SU-DHL-6 (cell line): ENCODE measurements at regions not wholly inside any gene's neighbourhood (a gene's known extent, or its start where the extent isn't known, plus 50 kb on each side); places are given as distances from the start of the nearest gene placed in this dataset.

Experiments
- EZH2phosphoT487 ChIP-seq: fragments of 200-600 bp; sonication (generic), shearing (Covaris generic); conservative IDR thresholded peaks from 2 replicates; pipeline ENCODE4 v1.6.1; 2018; ENCODE audit warnings: mild to moderate bottlenecking, antibody characterized with exemption, low read length, moderate library complexity, mixed read lengths
- TF ChIP-seq, protein P1 (sequence below): fragments of 200-600 bp; sonication (generic); IDR thresholded peaks from one replicate; pipeline ENCODE4 v1.5.1; 2017; ENCODE audit warnings: antibody characterized with exemption, mild to moderate bottlenecking, low read length, moderate library complexity; ENCODE audit not compliant: insufficient read depth, poor library complexity, severe bottlenecking

DNA sequence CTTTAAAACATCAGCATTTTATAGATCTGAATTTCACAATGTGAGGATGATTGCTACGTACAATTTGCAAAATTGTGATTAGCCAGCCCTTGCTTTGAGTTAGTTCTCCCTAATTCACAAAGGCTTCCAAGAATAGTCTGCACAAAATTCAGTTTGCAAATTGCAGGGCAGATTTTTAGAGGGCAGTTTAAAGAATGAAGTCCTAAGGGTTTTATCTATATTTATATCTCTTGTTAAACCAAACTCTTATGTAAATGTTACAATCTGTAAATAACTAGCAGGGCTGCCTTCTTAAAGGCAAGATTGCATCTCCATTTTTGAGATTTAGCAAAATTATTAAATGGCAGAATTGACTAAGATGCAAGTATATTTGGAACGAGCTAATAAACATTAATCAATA lies 52.8 kb upstream of the ZNF536 start:
- TF ChIP-seq, protein P1, sequence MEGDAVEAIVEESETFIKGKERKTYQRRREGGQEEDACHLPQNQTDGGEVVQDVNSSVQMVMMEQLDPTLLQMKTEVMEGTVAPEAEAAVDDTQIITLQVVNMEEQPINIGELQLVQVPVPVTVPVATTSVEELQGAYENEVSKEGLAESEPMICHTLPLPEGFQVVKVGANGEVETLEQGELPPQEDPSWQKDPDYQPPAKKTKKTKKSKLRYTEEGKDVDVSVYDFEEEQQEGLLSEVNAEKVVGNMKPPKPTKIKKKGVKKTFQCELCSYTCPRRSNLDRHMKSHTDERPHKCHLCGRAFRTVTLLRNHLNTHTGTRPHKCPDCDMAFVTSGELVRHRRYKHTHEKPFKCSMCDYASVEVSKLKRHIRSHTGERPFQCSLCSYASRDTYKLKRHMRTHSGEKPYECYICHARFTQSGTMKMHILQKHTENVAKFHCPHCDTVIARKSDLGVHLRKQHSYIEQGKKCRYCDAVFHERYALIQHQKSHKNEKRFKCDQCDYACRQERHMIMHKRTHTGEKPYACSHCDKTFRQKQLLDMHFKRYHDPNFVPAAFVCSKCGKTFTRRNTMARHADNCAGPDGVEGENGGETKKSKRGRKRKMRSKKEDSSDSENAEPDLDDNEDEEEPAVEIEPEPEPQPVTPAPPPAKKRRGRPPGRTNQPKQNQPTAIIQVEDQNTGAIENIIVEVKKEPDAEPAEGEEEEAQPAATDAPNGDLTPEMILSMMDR: no peak
- TF ChIP-seq EZH2phosphoT487: no peak
